ENCODE measurements at regions not wholly inside any gene's neighbourhood (a gene's known extent, or its start where the extent isn't known, plus 50 kb on each side); places are given as distances from the start of the nearest gene placed in this dataset.

- DNase-seq (ENCODE audit: low read depth): no peak
Measured at GRCh38 chr16:86365513-86366273, 144.6 kb upstream of the FOXF1 start.

GRCh38 chr16:86366481-86366880 is 143.8 kb upstream of the FOXF1 start:
- DNase-seq (ENCODE audit: low read depth): no peak

- no peak for DNase-seq (ENCODE audit: low read depth)
Measured at GRCh38 chr16:86367291-86368072, 142.8 kb upstream of the FOXF1 start.

- no peak for DNase-seq (ENCODE audit: low read depth)
Measured at GRCh38 chr16:86368261-86368660, 142.1 kb upstream of the FOXF1 start.

GRCh38 chr16:86370062-86370461 is 140.3 kb upstream of the FOXF1 start:
- no peak for DNase-seq (ENCODE audit: low read depth)

- no peak for DNase-seq (ENCODE audit: low read depth)
Measured at GRCh38 chr16:86371083-86371803, 139.1 kb upstream of the FOXF1 start.

GRCh38 chr16:86372193-86372592 is 138.1 kb upstream of the FOXF1 start:
- no peak for DNase-seq (ENCODE audit: low read depth)

- DNase-seq (ENCODE audit: low read depth): no peak
Measured at GRCh38 chr16:86373276-86373901, 136.9 kb upstream of the FOXF1 start.

- DNase-seq (ENCODE audit: low read depth): no peak
Measured at GRCh38 chr16:86374603-86375130, 135.7 kb upstream of the FOXF1 start.

- DNase-seq (ENCODE audit: low read depth): no peak
Measured at GRCh38 chr16:86375364-86375763, 135.0 kb upstream of the FOXF1 start.

GRCh38 chr16:86375851-86376250 is 134.5 kb upstream of the FOXF1 start:
- DNase-seq (ENCODE audit: low read depth): no peak

GRCh38 chr16:86376837-86377236 is 133.5 kb upstream of the FOXF1 start:
- no peak for DNase-seq (ENCODE audit: low read depth)

GRCh38 chr16:86377251-86378022 is 132.9 kb upstream of the FOXF1 start:
- no peak for DNase-seq (ENCODE audit: low read depth)

- no peak for DNase-seq (ENCODE audit: low read depth)
Measured at GRCh38 chr16:86378128-86378527, 132.2 kb upstream of the FOXF1 start.

GRCh38 chr16:86378831-86379504 is 131.4 kb upstream of the FOXF1 start:
- DNase-seq (ENCODE audit: low read depth): no peak

- DNase-seq (ENCODE audit: low read depth): no peak
Measured at GRCh38 chr16:86379505-86379846, 130.9 kb upstream of the FOXF1 start.

GRCh38 chr16:86380030-86380429 is 130.3 kb upstream of the FOXF1 start:
- DNase-seq (ENCODE audit: low read depth): no peak

- no peak for DNase-seq (ENCODE audit: low read depth)
Measured at GRCh38 chr16:86381491-86381890, 128.8 kb upstream of the FOXF1 start.

- DNase-seq (ENCODE audit: low read depth): no peak
Measured at GRCh38 chr16:86382067-86382773, 128.1 kb upstream of the FOXF1 start.

GRCh38 chr16:86382774-86383407 is 127.4 kb upstream of the FOXF1 start:
- DNase-seq (ENCODE audit: low read depth): no peak
